H1 (cell line): ENCODE measurements at regions not wholly inside any gene's neighbourhood (a gene's known extent, or its start where the extent isn't known, plus 50 kb on each side); places are given as distances from the start of the nearest gene placed in this dataset.

Experiments
- EZH2 ChIP-seq: fragments of 200-600 bp; sonication (generic); IDR thresholded peaks from 2 replicates; pipeline ENCODE4 v1.7.1; 2012; ENCODE audit warnings: low read depth, mild to moderate bottlenecking, moderate library complexity, low read length, inconsistent platforms; ENCODE audit not compliant: severe bottlenecking
- RXRA ChIP-seq: IDR thresholded peaks from 2 replicates; pipeline ENCODE4 v1.6.1; 2011; ENCODE audit warnings: low read depth, mild to moderate bottlenecking, low read length, moderate library complexity; ENCODE audit not compliant: insufficient read depth

DNA sequence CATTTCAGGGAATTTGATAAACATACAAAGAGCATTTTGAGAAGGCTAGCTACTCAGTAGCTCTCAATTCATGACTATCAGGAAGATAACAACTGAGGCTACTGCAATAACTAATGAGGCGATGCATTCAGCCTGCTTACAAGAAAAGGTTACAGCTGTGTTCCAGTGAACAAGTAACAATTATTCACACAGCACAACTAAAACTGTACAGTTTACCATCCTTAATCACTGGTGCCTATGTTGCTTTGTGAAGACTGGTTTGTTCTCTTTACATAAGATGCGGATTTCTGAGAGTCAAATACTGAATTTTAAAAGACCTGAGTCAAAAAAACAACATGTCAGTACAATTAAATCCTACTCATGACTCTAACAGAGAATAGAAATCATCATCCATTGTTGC, 526.3 kb downstream of the OTOL1 start (continued):
- TF ChIP-seq RXRA = no peak
- no peak for TF ChIP-seq EZH2
